HG02763 (cell line): ENCODE measurements at regions not wholly inside any gene's neighbourhood (a gene's known extent, or its start where the extent isn't known, plus 50 kb on each side); places are given as distances from the start of the nearest gene placed in this dataset.

Source experiments
- ATAC-seq: cut with Tn5 transposase; IDR thresholded peaks from one replicate; pipeline ENCODE4 v1.9.1; 2021; ENCODE audit warnings: mild to moderate bottlenecking, moderate library complexity; ENCODE audit not compliant: unreplicated experiment

DNA sequence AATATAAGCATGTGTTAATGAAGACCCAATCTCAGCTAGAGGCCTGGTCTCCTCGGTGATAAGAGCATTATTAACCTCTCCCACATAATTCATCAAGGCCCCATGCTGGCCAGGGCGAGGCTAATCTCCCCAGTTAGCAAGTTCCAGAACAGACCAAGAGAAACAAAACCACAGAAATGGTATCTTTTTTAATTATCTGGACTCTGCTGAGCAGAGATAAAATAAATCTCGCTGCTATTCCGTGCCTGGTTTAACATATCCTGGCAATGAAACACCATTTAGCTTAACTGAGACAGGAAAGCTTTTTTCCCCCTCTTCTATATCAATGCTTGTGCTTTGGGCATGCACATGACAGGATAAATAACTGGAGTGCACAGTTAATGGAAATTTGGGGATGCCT, 72.5 kb upstream of the ARHGEF3 start:
- ATAC-seq, result no peak

GRCh38 chr3:56870436-56870835, 68.7 kb upstream of the ARHGEF3 start:
- ATAC-seq, result no peak

DNA sequence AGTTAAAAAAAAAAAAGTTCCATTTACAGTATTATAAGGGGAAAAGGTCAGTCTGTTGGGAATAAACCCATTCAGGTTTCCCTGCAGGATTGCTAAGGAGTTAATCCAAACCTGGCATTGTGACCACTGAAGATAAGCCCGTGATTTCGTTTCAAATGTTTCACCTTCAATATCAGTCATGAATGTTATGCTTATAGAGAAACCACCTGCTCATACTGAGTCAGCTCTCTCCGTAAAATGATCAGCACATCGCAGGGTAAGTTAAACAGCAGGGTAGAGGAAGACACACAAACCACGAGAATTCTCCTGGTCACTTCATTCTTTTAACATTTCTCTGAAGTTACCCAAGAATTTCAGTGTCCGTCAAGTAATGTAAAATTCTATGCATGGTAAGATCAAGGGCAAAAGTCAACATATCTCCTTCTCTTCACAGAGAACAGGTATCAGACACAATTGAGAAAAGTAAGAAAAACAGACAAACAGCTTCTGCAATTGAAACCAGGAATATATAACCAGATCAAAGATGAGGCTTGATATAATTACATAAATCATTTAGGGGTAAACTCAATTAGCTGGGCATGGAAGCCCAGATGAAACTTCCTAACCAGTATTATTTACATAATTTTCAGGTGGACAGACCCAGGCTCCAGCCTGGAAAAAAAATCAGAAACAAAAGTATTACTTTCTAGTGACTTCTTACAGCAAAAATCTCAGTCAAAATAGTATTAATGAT, 67.6 kb upstream of the ARHGEF3 start:
- ATAC-seq, result no peak

DNA sequence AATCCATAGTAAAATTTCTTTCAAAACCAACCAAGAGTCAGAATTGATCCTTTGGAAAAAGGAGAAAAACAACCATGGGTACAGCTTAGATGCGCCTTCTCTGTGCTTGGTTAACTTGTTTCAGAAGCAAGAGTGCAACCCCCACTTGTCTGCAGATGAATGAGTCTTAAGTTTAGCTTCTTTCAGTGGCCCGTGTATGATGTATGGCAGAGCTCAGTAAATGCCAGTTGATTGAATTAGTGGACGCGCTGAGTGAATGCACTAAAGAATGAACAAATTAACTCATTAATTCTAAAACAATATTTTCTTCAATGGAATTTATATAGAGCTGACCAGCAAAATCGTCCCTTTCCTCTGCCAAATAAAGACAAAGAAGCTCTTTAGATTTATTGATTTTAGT, 67.0 kb upstream of the ARHGEF3 start:
- no peak for ATAC-seq

- no peak for ATAC-seq
Measured at GRCh38 chr3:56867671-56868070, 65.9 kb upstream of the ARHGEF3 start.

GRCh38 chr3:56864918-56865524, 63.3 kb upstream of the ARHGEF3 start:
- no peak for ATAC-seq

- no peak for ATAC-seq
Measured at GRCh38 chr3:56864090-56864489, 62.3 kb upstream of the ARHGEF3 start.

- ATAC-seq, result no peak
Measured at GRCh38 chr3:56862352-56863062, 60.8 kb upstream of the ARHGEF3 start.

DNA sequence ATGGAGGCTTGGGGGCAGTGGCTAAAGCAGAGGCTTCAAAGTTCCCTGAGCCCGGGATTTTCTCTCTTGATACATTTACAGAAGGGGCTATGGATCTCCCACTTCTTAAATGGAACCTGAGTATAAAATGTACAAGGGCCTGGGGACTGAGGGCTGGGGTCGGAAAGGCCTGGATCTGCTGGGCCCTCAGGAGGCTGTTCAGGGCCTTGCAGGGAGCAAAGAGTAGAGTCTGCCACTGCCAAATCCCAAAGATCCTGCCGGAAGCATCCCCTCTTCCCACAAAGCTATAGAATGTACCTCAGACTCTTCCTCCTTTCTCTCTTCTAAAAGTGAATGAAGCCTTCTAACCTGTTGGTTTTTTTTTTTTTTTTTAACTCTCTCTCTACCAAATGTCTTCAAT, 59.8 kb upstream of the ARHGEF3 start:
- no peak for ATAC-seq

- no peak for ATAC-seq
Measured at GRCh38 chr3:56860939-56861338, 59.2 kb upstream of the ARHGEF3 start.

DNA sequence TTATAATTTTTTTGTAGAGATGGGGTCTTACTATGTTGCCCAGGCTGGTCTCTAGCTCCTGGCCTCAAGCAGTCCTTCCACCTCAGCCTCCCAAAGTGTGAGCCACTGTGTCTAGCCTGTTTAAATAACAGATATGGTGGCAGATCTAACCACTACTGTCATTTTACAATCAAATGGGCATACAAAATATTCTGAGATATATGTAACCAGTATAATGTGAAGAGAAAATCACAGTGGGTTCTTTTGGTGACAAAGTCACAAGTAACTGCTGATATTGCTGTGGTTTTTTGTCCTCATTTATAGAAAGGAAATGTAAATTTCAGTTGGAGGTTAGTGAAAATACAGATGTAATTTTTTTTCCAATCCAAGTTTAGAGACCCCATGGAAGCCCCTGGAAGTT, 58.6 kb upstream of the ARHGEF3 start:
- no peak for ATAC-seq

DNA sequence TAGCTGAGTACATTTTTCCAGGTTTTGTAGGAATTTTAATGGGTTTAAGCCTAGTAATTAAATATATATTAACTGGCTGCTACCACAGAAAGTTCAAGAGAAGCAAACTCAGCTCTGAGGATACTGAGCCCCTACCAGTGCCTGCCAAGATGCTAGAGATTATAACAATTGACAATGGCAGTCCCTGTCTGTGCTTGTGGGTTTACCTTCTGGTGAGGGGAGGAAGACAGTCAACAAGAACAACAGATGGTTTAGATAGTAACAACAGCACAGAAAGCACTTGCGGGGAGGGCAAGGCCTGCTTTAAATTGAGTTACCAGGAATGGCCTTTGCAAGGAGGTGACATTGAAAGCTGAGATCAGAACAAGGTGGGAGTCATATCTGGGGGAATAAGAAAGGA, 56.6 kb upstream of the ARHGEF3 start:
- no peak for ATAC-seq

- ATAC-seq, result no peak
Measured at GRCh38 chr3:56857178-56857577, 55.4 kb upstream of the ARHGEF3 start.

DNA sequence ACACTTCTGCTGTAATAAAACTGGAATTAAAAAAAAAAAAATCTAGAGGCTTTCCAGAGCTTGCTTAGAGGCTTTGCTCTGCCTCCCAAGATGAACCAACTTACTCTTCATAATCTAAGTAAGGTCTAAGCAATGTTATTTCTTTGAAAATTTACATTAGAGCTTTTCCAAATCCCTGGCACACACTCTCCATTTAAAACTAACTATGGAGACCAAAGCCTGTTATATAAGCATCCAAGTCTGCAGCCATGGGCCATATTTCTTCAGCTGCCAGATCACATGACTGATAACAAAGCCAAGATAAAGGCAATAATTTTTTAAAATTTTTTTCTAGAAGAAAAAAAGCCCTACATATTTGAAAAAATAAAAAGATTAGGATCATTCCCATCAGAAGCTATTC, 55.0 kb upstream of the ARHGEF3 start:
- ATAC-seq, result no peak

DNA sequence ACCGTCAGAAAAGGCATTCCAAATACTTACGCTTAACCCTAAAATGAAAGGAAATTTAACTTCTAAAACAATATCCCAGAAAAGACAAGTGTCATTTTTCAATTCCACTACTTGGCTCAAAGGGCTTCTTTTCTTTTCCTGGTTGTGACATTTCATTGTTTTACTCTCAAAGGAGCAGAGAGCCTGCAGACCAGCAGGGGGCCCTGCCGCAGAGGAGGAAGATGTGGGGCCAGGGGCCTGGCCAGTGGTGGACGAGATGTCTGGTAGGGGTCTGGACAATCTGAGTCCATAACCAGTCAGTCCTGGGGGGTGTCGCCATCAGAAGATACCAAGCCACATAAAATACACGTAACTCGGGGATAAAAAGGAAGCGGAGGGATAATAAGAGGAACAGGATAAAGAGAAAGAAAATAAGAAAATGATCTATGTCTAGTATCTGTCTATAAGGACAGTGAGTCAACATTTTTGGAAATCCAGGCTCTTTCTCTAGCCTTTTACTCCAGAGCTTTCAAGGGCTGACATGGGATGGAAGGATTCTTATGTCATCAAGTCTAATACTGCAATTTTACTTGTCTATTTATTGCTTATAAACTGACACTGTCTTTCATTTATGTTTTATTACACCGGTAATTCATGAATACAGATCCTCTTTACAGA, 54.2 kb upstream of the ARHGEF3 start:
- ATAC-seq, result no peak

DNA sequence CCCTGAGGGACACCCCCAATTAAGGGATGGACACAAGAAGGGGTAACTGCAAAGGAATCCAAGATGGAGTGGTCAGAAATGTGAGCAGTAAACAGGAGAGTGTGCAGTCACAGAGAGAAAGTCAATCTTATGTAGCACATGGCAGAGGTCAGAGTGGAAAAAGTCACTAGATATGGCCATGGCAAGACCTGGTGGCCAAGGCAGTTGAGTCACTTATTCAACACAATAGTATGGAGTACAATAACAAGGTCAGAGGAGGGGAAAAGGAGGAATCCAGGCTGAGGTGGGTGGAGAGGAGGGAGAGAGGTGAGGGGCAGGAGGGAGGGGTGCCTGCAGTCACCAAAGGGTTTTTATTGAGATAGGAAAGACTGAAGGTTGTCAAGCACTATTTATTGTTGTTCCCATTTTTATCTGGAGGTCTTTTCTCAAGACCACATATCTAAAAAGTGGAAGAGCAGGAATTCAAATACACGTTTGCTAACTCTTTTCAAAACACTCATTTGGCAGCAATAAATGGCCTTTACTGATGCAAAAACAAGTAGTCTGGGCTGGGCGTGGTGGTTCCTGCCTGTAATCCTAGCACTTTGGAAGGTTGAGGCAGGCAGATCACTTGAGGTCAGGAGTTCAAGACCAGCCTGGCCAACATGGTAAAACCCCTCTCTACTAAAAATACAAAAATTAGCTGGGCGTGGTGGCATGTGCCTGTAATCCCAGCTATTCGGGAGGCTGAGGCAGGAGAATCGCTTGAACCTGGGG, 53.3 kb upstream of the ARHGEF3 start:
- no peak for ATAC-seq

DNA sequence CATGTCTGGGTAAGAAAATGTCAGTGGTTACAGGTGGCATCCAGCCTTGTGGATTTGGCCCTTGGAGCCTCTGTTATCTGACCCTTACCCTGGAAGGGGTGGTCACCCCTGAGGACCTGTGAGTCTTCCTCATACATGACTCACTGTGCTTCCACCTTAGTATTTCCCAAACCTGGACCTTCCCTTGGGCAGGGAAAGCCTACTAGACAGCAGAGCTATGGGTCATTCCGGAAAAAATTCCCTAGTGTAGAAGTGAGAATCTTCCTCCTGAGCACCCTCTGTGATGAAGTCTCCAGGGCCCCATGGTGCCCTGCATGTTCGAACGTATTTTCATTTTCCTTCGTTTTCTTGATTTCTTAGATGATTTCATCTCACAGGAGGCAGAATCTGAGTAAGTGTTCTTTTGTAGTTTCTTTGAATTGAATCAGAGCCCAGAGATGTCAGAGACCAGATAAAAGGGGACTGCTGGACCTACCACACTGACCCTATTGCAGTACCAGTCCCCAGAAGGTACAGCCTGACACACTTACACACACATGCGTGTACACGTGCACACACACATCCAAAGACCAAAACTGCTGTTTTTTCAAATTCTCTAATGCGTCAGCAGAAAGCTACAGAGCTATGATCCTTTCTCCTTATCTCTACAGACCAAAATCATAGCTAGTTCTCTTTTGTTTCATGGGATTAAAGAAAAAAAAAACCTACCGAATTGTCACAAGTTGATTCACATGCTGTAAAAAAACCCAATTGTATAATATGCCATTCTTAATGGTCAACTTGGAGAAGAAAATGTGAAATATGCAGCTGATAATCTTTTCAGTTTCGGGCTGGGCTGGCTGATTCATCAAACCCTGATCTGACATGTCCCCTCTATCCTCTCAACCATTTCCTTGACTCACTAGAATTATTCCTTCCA, 50.5 kb upstream of the ARHGEF3 start:
- ATAC-seq, result no peak
